ENCODE measurements at regions not wholly inside any gene's neighbourhood (a gene's known extent, or its start where the extent isn't known, plus 50 kb on each side); places are given as distances from the start of the nearest gene placed in this dataset.

GRCh38 chr22:49429066-49429465, 398.6 kb downstream of the BRD1 start:
- FAIRE-seq = no peak
- DNase-seq (ENCODE audit: insufficient read length, low spot score) = no peak
- TF ChIP-seq CTCF (IDR thresholded peaks at IDR 0.05; ENCODE audit: insufficient read depth, missing control alignments) = no peak

- no peak for TF ChIP-seq CTCF (IDR thresholded peaks at IDR 0.05; ENCODE audit: insufficient read depth, missing control alignments)
- DNase-seq (ENCODE audit: insufficient read length, low spot score) (no peak), FAIRE-seq (no peak)
Observed at GRCh38 chr22:49427941-49428340, 399.7 kb downstream of the BRD1 start.

- no peak for TF ChIP-seq CTCF (IDR thresholded peaks at IDR 0.05; ENCODE audit: insufficient read depth, missing control alignments)
- FAIRE-seq = no peak
Observed at GRCh38 chr22:49427341-49427740, 400.3 kb downstream of the BRD1 start.

GRCh38 chr22:49426618-49427266, 400.9 kb downstream of the BRD1 start:
- TF ChIP-seq CTCF (IDR thresholded peaks at IDR 0.05; ENCODE audit: insufficient read depth, missing control alignments) = no peak
- no peak for FAIRE-seq

More at GRCh38 chr22:49427341-49427740, 400.3 kb downstream of the BRD1 start:
- no peak for DNase-seq (ENCODE audit: insufficient read length, low spot score)

GRCh38 chr22:49426098-49426497, 401.6 kb downstream of the BRD1 start:
- no peak for FAIRE-seq
- no peak for DNase-seq (ENCODE audit: insufficient read length, low spot score)
- TF ChIP-seq CTCF (IDR thresholded peaks at IDR 0.05; ENCODE audit: insufficient read depth, missing control alignments) = no peak

More at GRCh38 chr22:49426618-49427266, 400.9 kb downstream of the BRD1 start:
- no peak for DNase-seq (ENCODE audit: insufficient read length, low spot score)

- no peak for TF ChIP-seq CTCF (IDR thresholded peaks at IDR 0.05; ENCODE audit: insufficient read depth, missing control alignments)
- FAIRE-seq (no peak), DNase-seq (ENCODE audit: insufficient read length, low spot score) (no peak)
Observed at GRCh38 chr22:49425356-49425755, 402.3 kb downstream of the BRD1 start.

- no peak for TF ChIP-seq CTCF (IDR thresholded peaks at IDR 0.05; ENCODE audit: insufficient read depth, missing control alignments)
- DNase-seq (ENCODE audit: insufficient read length, low spot score) = no peak
- no peak for FAIRE-seq
Observed at GRCh38 chr22:49424893-49425270, 402.8 kb downstream of the BRD1 start.

All from D721Med (cell line).